ENCODE measurements at regions not wholly inside any gene's neighbourhood (a gene's known extent, or its start where the extent isn't known, plus 50 kb on each side); places are given as distances from the start of the nearest gene placed in this dataset.

DNA sequence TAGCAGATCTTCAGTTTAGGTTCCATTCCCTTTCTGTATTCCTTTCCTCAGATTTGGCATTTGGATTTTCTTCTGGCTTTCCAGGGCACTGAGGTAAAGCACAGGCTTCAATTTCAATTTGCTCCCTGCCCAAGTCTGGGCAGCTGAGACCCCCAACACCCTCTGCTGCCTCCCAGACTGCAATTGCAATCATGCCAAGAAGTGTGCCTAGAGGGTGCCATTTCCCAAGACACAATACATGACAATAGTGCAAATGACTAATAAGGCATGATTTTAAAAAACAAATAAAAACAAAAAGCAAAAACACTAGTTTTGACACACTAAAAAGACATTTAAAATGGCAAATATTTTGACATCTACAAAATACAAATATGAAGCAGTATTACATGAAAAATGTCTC lies 364.8 kb downstream of the EPM2A start:
- TF ChIP-seq EP300 (IDR thresholded peaks at IDR 0.05) (no peak), POLR2A (IDR thresholded peaks at IDR 0.05) (no peak), POLR2AphosphoS5 (IDR thresholded peaks at IDR 0.05) (no peak)
- TF ChIP-seq, protein P1, sequence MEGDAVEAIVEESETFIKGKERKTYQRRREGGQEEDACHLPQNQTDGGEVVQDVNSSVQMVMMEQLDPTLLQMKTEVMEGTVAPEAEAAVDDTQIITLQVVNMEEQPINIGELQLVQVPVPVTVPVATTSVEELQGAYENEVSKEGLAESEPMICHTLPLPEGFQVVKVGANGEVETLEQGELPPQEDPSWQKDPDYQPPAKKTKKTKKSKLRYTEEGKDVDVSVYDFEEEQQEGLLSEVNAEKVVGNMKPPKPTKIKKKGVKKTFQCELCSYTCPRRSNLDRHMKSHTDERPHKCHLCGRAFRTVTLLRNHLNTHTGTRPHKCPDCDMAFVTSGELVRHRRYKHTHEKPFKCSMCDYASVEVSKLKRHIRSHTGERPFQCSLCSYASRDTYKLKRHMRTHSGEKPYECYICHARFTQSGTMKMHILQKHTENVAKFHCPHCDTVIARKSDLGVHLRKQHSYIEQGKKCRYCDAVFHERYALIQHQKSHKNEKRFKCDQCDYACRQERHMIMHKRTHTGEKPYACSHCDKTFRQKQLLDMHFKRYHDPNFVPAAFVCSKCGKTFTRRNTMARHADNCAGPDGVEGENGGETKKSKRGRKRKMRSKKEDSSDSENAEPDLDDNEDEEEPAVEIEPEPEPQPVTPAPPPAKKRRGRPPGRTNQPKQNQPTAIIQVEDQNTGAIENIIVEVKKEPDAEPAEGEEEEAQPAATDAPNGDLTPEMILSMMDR (IDR thresholded peaks at IDR 0.05), result no peak
